ENCODE measurements at regions not wholly inside any gene's neighbourhood (a gene's known extent, or its start where the extent isn't known, plus 50 kb on each side); places are given as distances from the start of the nearest gene placed in this dataset.

DNA sequence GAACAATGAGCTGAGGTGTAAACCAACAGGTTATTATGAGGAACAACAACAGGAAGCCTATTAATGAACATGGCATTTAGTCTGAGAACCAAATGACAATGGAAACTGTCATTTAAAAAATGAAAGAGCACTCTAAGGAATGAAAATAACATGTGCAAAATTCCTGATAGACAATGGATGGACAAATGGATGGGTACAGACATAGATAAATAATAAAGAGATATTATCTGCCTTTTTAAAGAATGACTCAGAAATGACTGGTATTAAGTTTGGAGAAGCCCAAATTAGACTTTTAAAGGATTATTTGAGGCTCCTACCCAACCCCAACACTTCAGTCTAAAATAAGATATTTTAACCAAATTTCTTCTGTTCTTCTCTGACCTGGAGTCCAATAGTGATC is 650.5 kb upstream of the ZNF385D start:
- Histone ChIP-seq H3K9ac (ENCODE audit: low read length) (no peak overlapping the region), H4K20me1 (ENCODE audit: insufficient read depth) (no peaks in the 10 kb centered on the region; the same call in 1 of the 2 replicates), H3K27me3 (ENCODE audit: insufficient read depth, low read length) (no peaks in the 10 kb centered on the region), H3K79me2 (ENCODE audit: insufficient read depth, low read length) (no peaks in the 10 kb centered on the region), H3K4me3 (replicated peaks in 1 of 2; ENCODE audit: low read depth in 1 of 2, low read length in 2 of 2) (no peak overlapping the region), H3K9me3 (ENCODE audit: control insufficient read depth in 1 of 2, insufficient read depth in 1 of 2, low read depth in 1 of 2, low read length in 2 of 2) (peaks cover 0 to 3% of the 10 kb centered on the region in 2 experiments; a peak in 1 of 4 replicates), H3K4me2 (ENCODE audit: low read length) (no peak overlapping the region), H3K9me2 (ENCODE audit: insufficient read depth) (no peaks in the 10 kb centered on the region), H3K36me3 (ENCODE audit: control insufficient read depth in 1 of 2, insufficient read depth in 2 of 2, low read length in 2 of 2) (no peaks in the 10 kb centered on the region), H3K27ac (ENCODE audit: low read depth, low read length) (no peak overlapping the region), H2AFZ (ENCODE audit: low read depth, low read length, poor library complexity, severe bottlenecking) (no peak overlapping the region), H3K4me1 (ENCODE audit: control insufficient read depth in 1 of 2, insufficient read depth in 2 of 2, low read length in 2 of 2) (no peaks in the 10 kb centered on the region)
- DNase-seq (ENCODE audit: low read depth, low spot score) (no peak), ATAC-seq (no peak)
- RAD21 ChIA-PET (ENCODE audit: low non-redundant PET in 1 of 2, low total read pairs in 2 of 2, uncharacterized antibody in 2 of 2, unreplicated experiment in 2 of 2), result no interaction called here
- CTCF ChIA-PET, result no interaction called here
- TF ChIP-seq TCF7L2 (IDR thresholded peaks at IDR 0.05; ENCODE audit: borderline replicate concordance, extremely low read depth, insufficient read depth, insufficient read length), result no peak
- no peak for TF ChIP-seq POLR2A (IDR thresholded peaks at IDR 0.05; ENCODE audit: borderline replicate concordance, extremely low read depth, insufficient read depth, insufficient read length)
- TF ChIP-seq, protein P1, sequence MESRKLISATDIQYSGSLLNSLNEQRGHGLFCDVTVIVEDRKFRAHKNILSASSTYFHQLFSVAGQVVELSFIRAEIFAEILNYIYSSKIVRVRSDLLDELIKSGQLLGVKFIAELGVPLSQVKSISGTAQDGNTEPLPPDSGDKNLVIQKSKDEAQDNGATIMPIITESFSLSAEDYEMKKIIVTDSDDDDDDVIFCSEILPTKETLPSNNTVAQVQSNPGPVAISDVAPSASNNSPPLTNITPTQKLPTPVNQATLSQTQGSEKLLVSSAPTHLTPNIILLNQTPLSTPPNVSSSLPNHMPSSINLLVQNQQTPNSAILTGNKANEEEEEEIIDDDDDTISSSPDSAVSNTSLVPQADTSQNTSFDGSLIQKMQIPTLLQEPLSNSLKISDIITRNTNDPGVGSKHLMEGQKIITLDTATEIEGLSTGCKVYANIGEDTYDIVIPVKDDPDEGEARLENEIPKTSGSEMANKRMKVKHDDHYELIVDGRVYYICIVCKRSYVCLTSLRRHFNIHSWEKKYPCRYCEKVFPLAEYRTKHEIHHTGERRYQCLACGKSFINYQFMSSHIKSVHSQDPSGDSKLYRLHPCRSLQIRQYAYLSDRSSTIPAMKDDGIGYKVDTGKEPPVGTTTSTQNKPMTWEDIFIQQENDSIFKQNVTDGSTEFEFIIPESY (IDR thresholded peaks at IDR 0.05; ENCODE audit: extremely low read depth, insufficient replicate concordance, low read length), result no peak
- TF ChIP-seq EGR1 (IDR thresholded peaks at IDR 0.05; ENCODE audit: low read depth), result no peak
- no peak for TF ChIP-seq EZH2phosphoT487 (IDR thresholded peaks at IDR 0.05; ENCODE audit: borderline replicate concordance)
- TF ChIP-seq, protein P2, sequence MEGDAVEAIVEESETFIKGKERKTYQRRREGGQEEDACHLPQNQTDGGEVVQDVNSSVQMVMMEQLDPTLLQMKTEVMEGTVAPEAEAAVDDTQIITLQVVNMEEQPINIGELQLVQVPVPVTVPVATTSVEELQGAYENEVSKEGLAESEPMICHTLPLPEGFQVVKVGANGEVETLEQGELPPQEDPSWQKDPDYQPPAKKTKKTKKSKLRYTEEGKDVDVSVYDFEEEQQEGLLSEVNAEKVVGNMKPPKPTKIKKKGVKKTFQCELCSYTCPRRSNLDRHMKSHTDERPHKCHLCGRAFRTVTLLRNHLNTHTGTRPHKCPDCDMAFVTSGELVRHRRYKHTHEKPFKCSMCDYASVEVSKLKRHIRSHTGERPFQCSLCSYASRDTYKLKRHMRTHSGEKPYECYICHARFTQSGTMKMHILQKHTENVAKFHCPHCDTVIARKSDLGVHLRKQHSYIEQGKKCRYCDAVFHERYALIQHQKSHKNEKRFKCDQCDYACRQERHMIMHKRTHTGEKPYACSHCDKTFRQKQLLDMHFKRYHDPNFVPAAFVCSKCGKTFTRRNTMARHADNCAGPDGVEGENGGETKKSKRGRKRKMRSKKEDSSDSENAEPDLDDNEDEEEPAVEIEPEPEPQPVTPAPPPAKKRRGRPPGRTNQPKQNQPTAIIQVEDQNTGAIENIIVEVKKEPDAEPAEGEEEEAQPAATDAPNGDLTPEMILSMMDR (IDR thresholded peaks at IDR 0.05 in 2 of 3, conservative IDR thresholded peaks at IDR 0.05 in 1 of 3; ENCODE audit: borderline replicate concordance in 1 of 3, insufficient read depth in 1 of 3, low read depth in 2 of 3, low read length in 2 of 3), result no peak
- TF ChIP-seq, protein P3, sequence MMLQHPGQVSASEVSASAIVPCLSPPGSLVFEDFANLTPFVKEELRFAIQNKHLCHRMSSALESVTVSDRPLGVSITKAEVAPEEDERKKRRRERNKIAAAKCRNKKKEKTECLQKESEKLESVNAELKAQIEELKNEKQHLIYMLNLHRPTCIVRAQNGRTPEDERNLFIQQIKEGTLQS (IDR thresholded peaks at IDR 0.05), result no peak
- TF ChIP-seq POLR2AphosphoS5 (IDR thresholded peaks at IDR 0.05; ENCODE audit: low read depth, low read length), result no peak
- TF ChIP-seq, protein P4, sequence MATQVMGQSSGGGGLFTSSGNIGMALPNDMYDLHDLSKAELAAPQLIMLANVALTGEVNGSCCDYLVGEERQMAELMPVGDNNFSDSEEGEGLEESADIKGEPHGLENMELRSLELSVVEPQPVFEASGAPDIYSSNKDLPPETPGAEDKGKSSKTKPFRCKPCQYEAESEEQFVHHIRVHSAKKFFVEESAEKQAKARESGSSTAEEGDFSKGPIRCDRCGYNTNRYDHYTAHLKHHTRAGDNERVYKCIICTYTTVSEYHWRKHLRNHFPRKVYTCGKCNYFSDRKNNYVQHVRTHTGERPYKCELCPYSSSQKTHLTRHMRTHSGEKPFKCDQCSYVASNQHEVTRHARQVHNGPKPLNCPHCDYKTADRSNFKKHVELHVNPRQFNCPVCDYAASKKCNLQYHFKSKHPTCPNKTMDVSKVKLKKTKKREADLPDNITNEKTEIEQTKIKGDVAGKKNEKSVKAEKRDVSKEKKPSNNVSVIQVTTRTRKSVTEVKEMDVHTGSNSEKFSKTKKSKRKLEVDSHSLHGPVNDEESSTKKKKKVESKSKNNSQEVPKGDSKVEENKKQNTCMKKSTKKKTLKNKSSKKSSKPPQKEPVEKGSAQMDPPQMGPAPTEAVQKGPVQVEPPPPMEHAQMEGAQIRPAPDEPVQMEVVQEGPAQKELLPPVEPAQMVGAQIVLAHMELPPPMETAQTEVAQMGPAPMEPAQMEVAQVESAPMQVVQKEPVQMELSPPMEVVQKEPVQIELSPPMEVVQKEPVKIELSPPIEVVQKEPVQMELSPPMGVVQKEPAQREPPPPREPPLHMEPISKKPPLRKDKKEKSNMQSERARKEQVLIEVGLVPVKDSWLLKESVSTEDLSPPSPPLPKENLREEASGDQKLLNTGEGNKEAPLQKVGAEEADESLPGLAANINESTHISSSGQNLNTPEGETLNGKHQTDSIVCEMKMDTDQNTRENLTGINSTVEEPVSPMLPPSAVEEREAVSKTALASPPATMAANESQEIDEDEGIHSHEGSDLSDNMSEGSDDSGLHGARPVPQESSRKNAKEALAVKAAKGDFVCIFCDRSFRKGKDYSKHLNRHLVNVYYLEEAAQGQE (IDR thresholded peaks at IDR 0.05; ENCODE audit: low read depth), result no peak
- TF ChIP-seq ELF1 (IDR thresholded peaks at IDR 0.05; ENCODE audit: borderline replicate concordance, low read depth), result no peak
- TF ChIP-seq ZNF274 (IDR thresholded peaks at IDR 0.05; ENCODE audit: low read depth, low read length), result no peak
- TF ChIP-seq SP1 (IDR thresholded peaks at IDR 0.05; ENCODE audit: low read depth), result no peak
- no peak for TF ChIP-seq CEBPB (IDR thresholded peaks at IDR 0.05; ENCODE audit: low read depth)
- no peak for TF ChIP-seq EZH2 (IDR thresholded peaks at IDR 0.05)
- no peak for TF ChIP-seq YY1 (IDR thresholded peaks at IDR 0.05; ENCODE audit: extremely low read depth, insufficient replicate concordance, low read depth, low read length)
- TF ChIP-seq RAD21 (IDR thresholded peaks at IDR 0.05; ENCODE audit: low read depth), result no peak
- TF ChIP-seq FOSL1 (IDR thresholded peaks at IDR 0.05; ENCODE audit: low read depth), result no peak
- intact Hi-C loops (cut with micrococcal nuclease), result no loop called here
- POLR2A ChIA-PET, result no interaction called here
- no TSS peak for BruUV-seq (replicated peaks)
